ENCODE measurements at regions not wholly inside any gene's neighbourhood (a gene's known extent, or its start where the extent isn't known, plus 50 kb on each side); places are given as distances from the start of the nearest gene placed in this dataset.
"Not testable (repeated sequence)": the region's sequence is repeated elsewhere in the genome, so short reads cannot be mapped to it uniquely, and the experiment has no call there.

GRCh38 chr6:28659250-28659566, 133.5 kb downstream of the GPX5 start:
- DNase-seq = no peak

- no peak for DNase-seq
Measured at GRCh38 chr6:28661097-28661713, 135.5 kb downstream of the GPX5 start.

GRCh38 chr6:28664870-28665396, 139.3 kb downstream of the GPX5 start:
- no peak for DNase-seq

- DNase-seq = no peak
Measured at GRCh38 chr6:28673417-28673786, 147.7 kb downstream of the GPX5 start.

GRCh38 chr6:28673787-28674671, 148.3 kb downstream of the GPX5 start:
- DNase-seq = peak; percentile 60

- no peak for DNase-seq
Measured at GRCh38 chr6:28675600-28675999, 149.9 kb downstream of the GPX5 start.

- no peak for DNase-seq
Measured at GRCh38 chr6:28682542-28682941, 156.9 kb downstream of the GPX5 start.

GRCh38 chr6:28682956-28683685, 157.4 kb downstream of the GPX5 start:
- not testable (repeated sequence) for DNase-seq

GRCh38 chr6:28683945-28684538, 158.4 kb downstream of the GPX5 start:
- DNase-seq = no peak

- DNase-seq = not testable (repeated sequence)
Measured at GRCh38 chr6:28685960-28686359, 160.3 kb downstream of the GPX5 start.

GRCh38 chr6:28686446-28687027, 160.9 kb downstream of the GPX5 start:
- DNase-seq = peak; percentile 26

- not testable (repeated sequence) for DNase-seq
Measured at GRCh38 chr6:28687309-28687981, 161.8 kb downstream of the GPX5 start.

GRCh38 chr6:28691991-28692390, 166.3 kb downstream of the GPX5 start:
- DNase-seq = not testable (repeated sequence)

- DNase-seq = no peak
Measured at GRCh38 chr6:28693033-28693750, 167.5 kb downstream of the GPX5 start.

- no peak for DNase-seq
Measured at GRCh38 chr6:28693751-28694443, 168.2 kb downstream of the GPX5 start.

- DNase-seq = no peak
Measured at GRCh38 chr6:28695715-28696114, 170.0 kb downstream of the GPX5 start.

GRCh38 chr6:28696167-28696566, 170.5 kb downstream of the GPX5 start:
- no peak for DNase-seq

GRCh38 chr6:28696682-28697081, 171.0 kb downstream of the GPX5 start:
- DNase-seq = no peak

- no peak for DNase-seq
Measured at GRCh38 chr6:28707387-28708282, 182.0 kb downstream of the GPX5 start.
